ENCODE measurements at regions not wholly inside any gene's neighbourhood (a gene's known extent, or its start where the extent isn't known, plus 50 kb on each side); places are given as distances from the start of the nearest gene placed in this dataset.
"Not testable (repeated sequence)": the region's sequence is repeated elsewhere in the genome, so short reads cannot be mapped to it uniquely, and the experiment has no call there.

GRCh38 chr2:16727849-16728248, 62.2 kb upstream of the CYRIA start:
- DNase-seq (ENCODE audit: low read depth), result not testable (repeated sequence)

GRCh38 chr2:16727256-16727655, 61.6 kb upstream of the CYRIA start:
- no peak for DNase-seq (ENCODE audit: low read depth)

- no peak for DNase-seq (ENCODE audit: low read depth)
These were observed 60.9 kb upstream of the CYRIA start for GRCh38 chr2:16726577-16726976.

- no peak for DNase-seq (ENCODE audit: low read depth)
These were observed 60.5 kb upstream of the CYRIA start for GRCh38 chr2:16726147-16726546.

GRCh38 chr2:16725549-16725948, 59.9 kb upstream of the CYRIA start:
- no peak for DNase-seq (ENCODE audit: low read depth)

GRCh38 chr2:16722677-16723076, 57.0 kb upstream of the CYRIA start:
- DNase-seq (ENCODE audit: low read depth), result no peak

- DNase-seq (ENCODE audit: low read depth), result no peak
These were observed 56.5 kb upstream of the CYRIA start for GRCh38 chr2:16722126-16722525.

GRCh38 chr2:16721529-16721928, 55.9 kb upstream of the CYRIA start:
- not testable (repeated sequence) for DNase-seq (ENCODE audit: low read depth)

GRCh38 chr2:16720737-16721136, 55.1 kb upstream of the CYRIA start:
- not testable (repeated sequence) for DNase-seq (ENCODE audit: low read depth)

GRCh38 chr2:16719485-16719808, 53.8 kb upstream of the CYRIA start:
- no peak for DNase-seq (ENCODE audit: low read depth)

- no peak for DNase-seq (ENCODE audit: low read depth)
These were observed 53.2 kb upstream of the CYRIA start for GRCh38 chr2:16718576-16719484.

GRCh38 chr2:16717477-16717876, 51.8 kb upstream of the CYRIA start:
- DNase-seq (ENCODE audit: low read depth), result no peak

GRCh38 chr2:16716944-16717343, 51.3 kb upstream of the CYRIA start:
- no peak for DNase-seq (ENCODE audit: low read depth)

GRCh38 chr2:16716024-16716423, 50.4 kb upstream of the CYRIA start:
- no peak for DNase-seq (ENCODE audit: low read depth)
